ENCODE measurements at regions not wholly inside any gene's neighbourhood (a gene's known extent, or its start where the extent isn't known, plus 50 kb on each side); places are given as distances from the start of the nearest gene placed in this dataset.

DNA sequence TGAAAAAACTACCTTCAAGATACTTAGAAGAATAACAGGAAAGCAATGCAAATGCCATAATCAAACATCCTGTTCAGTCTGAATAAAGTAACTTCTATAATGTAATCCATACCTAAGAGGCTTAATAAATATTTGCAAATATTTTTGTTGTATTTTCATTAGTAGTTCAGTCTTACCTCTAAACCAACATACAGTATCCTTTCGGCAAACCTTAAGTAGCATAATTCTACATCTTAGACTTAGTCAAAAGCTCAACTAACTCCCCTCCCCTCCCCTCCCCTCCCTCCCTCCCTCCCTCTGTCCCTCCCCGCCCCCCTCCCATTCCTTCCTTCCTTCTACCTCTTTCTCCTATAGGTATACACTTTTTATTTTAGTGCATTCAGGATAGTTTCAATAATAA lies 1373.2 kb downstream of the SUCLG1 start:
- TF ChIP-seq, protein P1, sequence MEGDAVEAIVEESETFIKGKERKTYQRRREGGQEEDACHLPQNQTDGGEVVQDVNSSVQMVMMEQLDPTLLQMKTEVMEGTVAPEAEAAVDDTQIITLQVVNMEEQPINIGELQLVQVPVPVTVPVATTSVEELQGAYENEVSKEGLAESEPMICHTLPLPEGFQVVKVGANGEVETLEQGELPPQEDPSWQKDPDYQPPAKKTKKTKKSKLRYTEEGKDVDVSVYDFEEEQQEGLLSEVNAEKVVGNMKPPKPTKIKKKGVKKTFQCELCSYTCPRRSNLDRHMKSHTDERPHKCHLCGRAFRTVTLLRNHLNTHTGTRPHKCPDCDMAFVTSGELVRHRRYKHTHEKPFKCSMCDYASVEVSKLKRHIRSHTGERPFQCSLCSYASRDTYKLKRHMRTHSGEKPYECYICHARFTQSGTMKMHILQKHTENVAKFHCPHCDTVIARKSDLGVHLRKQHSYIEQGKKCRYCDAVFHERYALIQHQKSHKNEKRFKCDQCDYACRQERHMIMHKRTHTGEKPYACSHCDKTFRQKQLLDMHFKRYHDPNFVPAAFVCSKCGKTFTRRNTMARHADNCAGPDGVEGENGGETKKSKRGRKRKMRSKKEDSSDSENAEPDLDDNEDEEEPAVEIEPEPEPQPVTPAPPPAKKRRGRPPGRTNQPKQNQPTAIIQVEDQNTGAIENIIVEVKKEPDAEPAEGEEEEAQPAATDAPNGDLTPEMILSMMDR (IDR thresholded peaks at IDR 0.05): no peak
- no peak for TF ChIP-seq ZFX (IDR thresholded peaks at IDR 0.05; ENCODE audit: borderline replicate concordance)

All from 22Rv1 (cell line).